ENCODE measurements at regions not wholly inside any gene's neighbourhood (a gene's known extent, or its start where the extent isn't known, plus 50 kb on each side); places are given as distances from the start of the nearest gene placed in this dataset.

DNA sequence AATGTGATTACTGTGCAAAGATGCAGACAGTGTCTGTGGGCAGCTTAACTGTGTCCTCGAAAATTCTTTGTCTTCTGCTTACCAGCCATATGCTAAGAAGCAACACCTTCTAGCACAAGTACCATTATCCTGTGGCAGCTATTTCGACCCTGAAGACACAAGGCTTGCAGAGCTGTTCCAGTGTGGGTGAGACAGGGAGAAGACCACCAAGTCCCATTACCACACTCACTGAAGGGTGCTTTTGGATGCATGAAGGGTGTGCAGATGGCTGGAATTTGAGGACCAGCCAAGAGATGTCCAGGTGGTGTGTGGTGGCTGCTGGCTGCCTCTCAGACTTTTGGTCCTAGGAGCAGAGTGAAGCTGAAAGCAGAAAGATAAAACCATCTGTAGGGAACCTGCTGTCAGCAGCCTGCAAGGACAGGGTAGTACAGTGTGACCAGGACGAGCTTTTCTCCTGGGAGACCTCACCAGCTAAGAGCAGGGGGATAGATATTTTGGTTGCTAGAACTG is 161.8 kb downstream of the ICE1 start:
- no peak for DNase-seq (ENCODE audit: low read depth)
- H3K4me3 ChIP-seq (ENCODE audit: low read depth, low read length) = no peak overlapping the region
- TF ChIP-seq, protein P1, sequence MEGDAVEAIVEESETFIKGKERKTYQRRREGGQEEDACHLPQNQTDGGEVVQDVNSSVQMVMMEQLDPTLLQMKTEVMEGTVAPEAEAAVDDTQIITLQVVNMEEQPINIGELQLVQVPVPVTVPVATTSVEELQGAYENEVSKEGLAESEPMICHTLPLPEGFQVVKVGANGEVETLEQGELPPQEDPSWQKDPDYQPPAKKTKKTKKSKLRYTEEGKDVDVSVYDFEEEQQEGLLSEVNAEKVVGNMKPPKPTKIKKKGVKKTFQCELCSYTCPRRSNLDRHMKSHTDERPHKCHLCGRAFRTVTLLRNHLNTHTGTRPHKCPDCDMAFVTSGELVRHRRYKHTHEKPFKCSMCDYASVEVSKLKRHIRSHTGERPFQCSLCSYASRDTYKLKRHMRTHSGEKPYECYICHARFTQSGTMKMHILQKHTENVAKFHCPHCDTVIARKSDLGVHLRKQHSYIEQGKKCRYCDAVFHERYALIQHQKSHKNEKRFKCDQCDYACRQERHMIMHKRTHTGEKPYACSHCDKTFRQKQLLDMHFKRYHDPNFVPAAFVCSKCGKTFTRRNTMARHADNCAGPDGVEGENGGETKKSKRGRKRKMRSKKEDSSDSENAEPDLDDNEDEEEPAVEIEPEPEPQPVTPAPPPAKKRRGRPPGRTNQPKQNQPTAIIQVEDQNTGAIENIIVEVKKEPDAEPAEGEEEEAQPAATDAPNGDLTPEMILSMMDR (IDR thresholded peaks at IDR 0.05; ENCODE audit: insufficient read depth, low read length) = no peak

DNA sequence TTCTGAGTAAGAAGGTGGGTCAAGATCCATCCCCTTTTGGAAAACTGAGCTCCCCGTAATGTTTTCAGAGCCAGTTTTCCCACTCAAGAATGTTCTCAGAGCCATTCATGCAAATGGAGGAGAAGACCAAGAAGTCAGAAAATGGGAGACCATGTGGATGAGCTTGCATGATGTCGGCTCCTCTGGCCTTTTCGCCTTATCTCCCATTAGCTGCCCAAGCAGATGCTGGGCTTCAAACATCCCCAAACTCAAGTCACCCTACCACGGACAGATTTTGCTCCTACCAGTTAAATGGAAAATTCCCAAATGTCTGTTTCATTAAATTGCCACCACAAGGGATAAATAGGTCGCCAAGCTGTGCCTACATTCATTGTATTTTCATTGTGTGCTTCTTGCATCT is 161.4 kb downstream of the ICE1 start:
- no peak overlapping the region for H3K4me3 ChIP-seq (ENCODE audit: low read depth, low read length)
- no peak for DNase-seq (ENCODE audit: low read depth)
- TF ChIP-seq, protein P1 (IDR thresholded peaks at IDR 0.05; ENCODE audit: insufficient read depth, low read length) = no peak

DNA sequence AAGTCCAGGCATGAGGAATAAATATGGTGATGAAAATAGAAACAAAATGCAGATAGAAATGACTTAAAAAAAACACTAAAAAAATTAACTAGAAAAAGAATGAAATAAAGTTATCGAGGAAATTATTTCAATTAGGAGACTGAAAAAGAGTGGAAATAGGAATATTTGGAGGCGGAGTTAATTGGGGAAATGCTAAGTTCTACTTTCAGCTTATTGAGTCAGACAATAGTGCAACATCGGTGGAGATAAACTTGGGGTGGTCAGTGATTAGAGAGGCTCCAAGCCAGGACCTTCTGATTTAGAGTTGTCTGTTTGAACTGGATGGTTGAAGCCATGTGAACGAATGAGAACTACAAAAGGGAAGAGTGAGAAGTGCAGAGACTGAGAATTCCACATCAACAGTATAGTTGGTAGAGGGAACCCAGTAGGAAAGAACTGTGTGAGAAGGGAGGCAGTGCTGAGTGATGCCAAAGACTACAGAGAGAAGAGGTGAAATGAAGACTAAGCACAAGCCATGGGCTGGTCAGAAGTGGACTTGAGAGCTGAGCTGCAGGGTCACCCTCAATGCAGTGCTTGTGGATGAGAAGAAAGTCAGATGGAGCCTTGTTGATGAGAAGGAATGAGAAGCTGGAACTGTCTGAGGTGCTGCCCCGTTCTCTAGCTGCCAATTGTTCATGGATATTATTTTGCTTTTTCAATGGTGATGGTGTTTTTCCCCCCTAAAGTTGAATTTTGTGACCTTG is 160.7 kb downstream of the ICE1 start:
- TF ChIP-seq, protein P1 (IDR thresholded peaks at IDR 0.05; ENCODE audit: insufficient read depth, low read length) = no peak
- H3K4me3 ChIP-seq (ENCODE audit: low read depth, low read length) = no peak overlapping the region
- no peak for DNase-seq (ENCODE audit: low read depth)

DNA sequence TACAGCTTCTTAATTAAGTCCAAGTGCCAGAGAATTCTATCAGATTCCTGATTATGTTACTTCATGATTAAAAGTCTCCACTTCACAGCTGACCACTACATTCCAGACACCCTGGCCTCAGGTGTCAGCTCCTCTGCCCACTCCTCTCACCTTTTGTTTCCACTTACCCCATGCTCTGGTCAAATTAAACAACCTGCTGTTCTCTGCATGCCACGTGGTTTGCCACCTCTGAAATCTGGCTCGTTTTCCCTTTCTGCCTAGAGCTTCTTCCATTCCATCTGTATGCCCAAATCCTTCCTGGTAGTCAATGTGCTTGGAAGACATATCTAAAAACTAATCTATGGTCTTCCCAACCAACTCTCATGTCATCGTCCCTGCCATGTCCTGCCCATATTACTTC is 158.6 kb downstream of the ICE1 start:
- TF ChIP-seq, protein P1 (IDR thresholded peaks at IDR 0.05; ENCODE audit: insufficient read depth, low read length) = no peak
- no peak overlapping the region for H3K4me3 ChIP-seq (ENCODE audit: low read depth, low read length)
- no peak for DNase-seq (ENCODE audit: low read depth)

DNA sequence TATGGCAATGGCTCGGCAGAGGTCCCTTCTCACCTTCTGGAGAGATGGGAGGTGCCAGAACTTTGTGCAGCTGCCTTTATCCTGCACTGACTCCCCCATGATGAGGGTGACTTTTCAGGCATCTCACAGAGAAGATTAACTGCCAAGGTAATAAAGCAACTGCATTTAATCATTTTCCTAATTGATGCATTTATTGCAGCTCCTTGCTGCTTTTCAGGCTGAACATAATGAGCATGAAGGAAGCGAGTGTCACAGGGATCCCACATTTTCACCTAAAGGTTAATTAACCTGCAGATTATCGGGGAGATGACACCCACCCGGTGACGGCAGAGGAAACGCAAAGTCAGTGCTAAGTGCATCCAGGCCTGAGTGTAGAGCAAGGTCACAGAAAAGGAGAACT is 154.3 kb downstream of the ICE1 start:
- TF ChIP-seq, protein P1 (IDR thresholded peaks at IDR 0.05; ENCODE audit: insufficient read depth, low read length) = no peak
- DNase-seq (ENCODE audit: low read depth) = no peak
- no peak overlapping the region for H3K4me3 ChIP-seq (ENCODE audit: low read depth, low read length)

DNA sequence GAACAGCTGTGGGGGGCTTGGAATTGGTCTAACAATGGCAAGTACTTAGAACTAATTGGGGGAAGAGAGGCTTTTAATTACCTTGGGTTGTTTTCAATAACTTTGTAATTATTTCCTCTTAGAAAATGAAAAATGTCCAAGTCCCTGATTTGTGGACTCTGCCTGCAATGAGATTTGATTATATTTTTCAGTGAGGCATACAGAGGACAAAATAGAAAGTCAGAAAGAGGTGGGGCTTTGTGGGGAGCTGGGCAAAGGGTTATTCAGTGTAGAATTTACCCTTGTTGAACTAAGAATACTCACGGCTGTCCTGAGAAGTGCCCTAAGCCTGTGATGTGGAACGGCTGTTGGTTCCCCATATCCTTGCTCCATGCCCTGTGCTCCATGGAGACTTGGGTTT is 153.0 kb downstream of the ICE1 start:
- TF ChIP-seq, protein P1 (IDR thresholded peaks at IDR 0.05; ENCODE audit: insufficient read depth, low read length) = no peak
- H3K4me3 ChIP-seq (ENCODE audit: low read depth, low read length) = no peak overlapping the region
- no peak for DNase-seq (ENCODE audit: low read depth)
